Vagina (tissue), 2 donors: ENCODE measurements at regions not wholly inside any gene's neighbourhood (a gene's known extent, or its start where the extent isn't known, plus 50 kb on each side); places are given as distances from the start of the nearest gene placed in this dataset.

Experiments used
- CTCF ChIP-seq, 3 experiments: fragments of 450-650 bp in 2 of 3; fragments of 200-600 bp in 1 of 3; sonication (generic) in 1 of 3; IDR thresholded peaks; one replicate each; pipeline ENCODE4 v1.5.1; 2017 to 2019; ENCODE audit warnings: antibody characterized with exemption in 3 of 3, mild to moderate bottlenecking in 2 of 3, moderate library complexity in 2 of 3
- POLR2A ChIP-seq, 2 donors: fragments of 450-650 bp; IDR thresholded peaks; one replicate each; pipeline ENCODE4 v1.6.1; 2017; ENCODE audit warnings: antibody characterized with exemption in 2 of 2, mild to moderate bottlenecking in 2 of 2, moderate library complexity in 2 of 2

GRCh38 chr6:170212051-170212756 is 78.7 kb downstream of the DLL1 start:
- no peak for TF ChIP-seq POLR2A (IDR thresholded peaks at IDR 0.05)
- no peak for TF ChIP-seq CTCF (IDR thresholded peaks at IDR 0.05)
